ENCODE measurements at regions not wholly inside any gene's neighbourhood (a gene's known extent, or its start where the extent isn't known, plus 50 kb on each side); places are given as distances from the start of the nearest gene placed in this dataset.

DNA sequence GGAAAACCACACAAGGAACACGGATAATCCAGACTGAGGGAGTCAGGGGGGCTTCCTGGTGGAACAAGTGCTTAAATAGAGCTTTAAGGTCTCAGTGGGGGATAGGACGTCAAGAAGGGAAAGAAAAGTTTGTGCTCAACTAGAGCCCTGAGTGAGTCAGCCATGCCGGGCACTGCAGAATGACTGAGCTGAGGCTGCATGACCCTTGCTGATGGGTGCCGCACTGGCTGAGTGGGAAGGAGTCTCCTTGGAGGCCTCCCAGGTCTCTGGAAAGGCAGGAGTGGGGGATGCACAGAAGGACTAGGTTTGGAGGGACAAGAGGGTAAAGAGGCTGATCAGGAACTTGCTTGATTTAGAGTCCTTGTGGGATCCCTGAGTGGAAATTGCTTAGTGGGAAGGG lies 150.3 kb downstream of the RPLP1 start:
- H3K27ac ChIP-seq, result peak overlapping the region; percentile 96

DNA sequence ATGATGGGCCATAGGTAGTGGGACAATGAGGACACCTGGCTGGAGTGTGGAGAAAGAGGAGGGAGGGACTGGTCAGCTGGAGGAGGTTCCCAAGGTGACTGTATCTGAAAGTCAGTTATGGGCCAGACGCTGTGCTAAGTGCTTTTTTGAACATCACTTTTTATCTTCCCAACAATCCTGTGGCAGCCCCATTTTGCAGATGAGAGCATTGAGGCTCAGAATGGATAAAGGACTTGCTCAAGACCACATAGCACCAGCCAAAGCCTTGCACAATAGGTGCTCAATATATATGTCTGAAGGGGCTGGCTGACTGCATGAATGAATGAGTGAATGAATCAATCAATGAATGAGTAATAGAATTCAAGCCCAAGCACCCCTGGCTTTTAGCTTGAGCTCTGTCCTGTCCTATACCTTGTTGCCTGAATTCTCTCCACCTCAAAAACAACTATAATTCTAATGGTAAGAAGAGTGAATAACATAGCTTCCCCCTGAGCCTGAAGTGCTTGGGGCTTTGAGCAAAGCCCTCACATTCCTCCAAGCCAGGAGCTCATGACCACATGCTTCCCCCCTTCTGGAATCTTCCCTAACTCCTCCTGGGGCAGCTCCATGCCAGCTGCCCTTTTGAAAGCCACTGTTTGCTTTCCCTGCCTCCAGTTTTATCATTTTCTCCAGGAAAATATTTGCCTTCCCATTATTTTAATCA lies 150.9 kb downstream of the RPLP1 start:
- peak overlapping the region; percentile 96 for H3K27ac ChIP-seq
- TF ChIP-seq, protein P1, sequence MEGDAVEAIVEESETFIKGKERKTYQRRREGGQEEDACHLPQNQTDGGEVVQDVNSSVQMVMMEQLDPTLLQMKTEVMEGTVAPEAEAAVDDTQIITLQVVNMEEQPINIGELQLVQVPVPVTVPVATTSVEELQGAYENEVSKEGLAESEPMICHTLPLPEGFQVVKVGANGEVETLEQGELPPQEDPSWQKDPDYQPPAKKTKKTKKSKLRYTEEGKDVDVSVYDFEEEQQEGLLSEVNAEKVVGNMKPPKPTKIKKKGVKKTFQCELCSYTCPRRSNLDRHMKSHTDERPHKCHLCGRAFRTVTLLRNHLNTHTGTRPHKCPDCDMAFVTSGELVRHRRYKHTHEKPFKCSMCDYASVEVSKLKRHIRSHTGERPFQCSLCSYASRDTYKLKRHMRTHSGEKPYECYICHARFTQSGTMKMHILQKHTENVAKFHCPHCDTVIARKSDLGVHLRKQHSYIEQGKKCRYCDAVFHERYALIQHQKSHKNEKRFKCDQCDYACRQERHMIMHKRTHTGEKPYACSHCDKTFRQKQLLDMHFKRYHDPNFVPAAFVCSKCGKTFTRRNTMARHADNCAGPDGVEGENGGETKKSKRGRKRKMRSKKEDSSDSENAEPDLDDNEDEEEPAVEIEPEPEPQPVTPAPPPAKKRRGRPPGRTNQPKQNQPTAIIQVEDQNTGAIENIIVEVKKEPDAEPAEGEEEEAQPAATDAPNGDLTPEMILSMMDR (IDR thresholded peaks at IDR 0.05), result no peak
- no peak for TF ChIP-seq ZFX (IDR thresholded peaks at IDR 0.05; ENCODE audit: borderline replicate concordance)

More for the DNA sequence above, 150.3 kb downstream of the RPLP1 start:
- TF ChIP-seq, protein P1 (IDR thresholded peaks at IDR 0.05), result no peak
- TF ChIP-seq ZFX (IDR thresholded peaks at IDR 0.05; ENCODE audit: borderline replicate concordance), result no peak

DNA sequence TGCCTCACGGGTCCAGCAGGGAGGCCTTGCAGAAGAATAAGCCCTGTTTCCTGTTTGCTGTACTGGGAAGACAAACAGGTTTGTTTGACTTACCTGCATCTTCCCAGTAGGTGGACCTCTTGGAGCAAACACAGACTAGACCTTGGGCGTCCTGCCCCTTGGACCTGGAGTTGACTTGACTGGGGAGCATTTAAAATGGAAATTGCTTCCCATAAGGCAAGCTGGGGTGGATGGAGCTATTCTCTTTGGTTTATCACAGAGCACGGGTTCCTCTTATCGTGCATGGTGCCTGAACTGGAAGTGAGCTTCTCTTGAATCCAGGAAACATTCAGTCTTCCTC lies 151.4 kb downstream of the RPLP1 start:
- TF ChIP-seq, protein P1 (IDR thresholded peaks at IDR 0.05), result peak; percentile 63
- TF ChIP-seq ZFX (IDR thresholded peaks at IDR 0.05; ENCODE audit: borderline replicate concordance), result no peak
- H3K27ac ChIP-seq, result peak overlapping the region; percentile 96

DNA sequence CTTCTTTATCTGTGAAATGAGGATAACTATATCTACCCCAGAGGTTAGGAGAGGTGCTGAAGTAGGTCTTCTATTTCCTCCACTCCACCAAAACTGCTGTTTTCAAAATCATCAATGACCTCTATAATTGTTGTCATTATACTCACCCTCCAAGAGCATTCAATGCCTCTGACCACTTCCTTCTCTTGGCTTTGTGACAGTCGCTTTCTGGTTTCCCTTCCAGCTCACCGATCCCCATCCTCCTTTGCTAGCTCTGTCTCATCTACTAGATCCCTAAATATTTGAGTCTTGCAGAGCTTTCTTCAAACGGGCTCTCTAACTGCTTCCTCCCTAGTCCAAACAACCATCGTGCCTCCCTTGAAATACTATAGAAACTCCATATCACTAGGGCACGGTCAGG lies 153.5 kb downstream of the RPLP1 start:
- TF ChIP-seq, protein P1 (IDR thresholded peaks at IDR 0.05), result no peak
- TF ChIP-seq ZFX (IDR thresholded peaks at IDR 0.05; ENCODE audit: borderline replicate concordance), result no peak
- no peak overlapping the region for H3K27ac ChIP-seq

DNA sequence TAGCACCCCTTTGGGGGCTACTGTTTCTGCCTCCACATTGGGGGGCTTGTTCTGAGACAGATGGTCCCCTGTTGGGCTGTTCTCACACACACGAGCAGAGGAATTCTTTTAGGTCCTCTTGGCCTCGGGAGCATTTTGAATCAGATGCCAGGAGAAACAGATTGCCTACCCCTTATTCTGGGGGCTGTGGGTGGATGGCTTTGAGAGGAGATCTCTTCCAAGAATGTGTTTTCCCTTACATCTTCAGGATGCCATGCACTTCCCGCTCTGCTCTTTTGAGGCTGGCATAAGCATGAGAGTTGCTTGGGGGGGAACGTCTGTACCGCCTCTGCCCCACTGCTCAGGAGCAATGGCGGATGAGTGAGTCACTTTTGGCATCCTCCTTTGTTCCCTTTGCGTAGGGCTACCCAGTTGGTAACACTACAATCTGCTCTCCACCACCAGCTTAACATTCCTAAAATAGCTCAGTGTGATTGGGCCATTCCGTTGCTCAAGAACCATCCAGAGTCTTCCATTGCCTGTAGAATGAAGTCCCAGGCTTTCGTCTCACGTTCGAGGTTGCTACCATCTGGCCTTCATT lies 154.4 kb downstream of the RPLP1 start:
- TF ChIP-seq, protein P1 (IDR thresholded peaks at IDR 0.05), result no peak
- H3K27ac ChIP-seq, result no peak overlapping the region

DNA sequence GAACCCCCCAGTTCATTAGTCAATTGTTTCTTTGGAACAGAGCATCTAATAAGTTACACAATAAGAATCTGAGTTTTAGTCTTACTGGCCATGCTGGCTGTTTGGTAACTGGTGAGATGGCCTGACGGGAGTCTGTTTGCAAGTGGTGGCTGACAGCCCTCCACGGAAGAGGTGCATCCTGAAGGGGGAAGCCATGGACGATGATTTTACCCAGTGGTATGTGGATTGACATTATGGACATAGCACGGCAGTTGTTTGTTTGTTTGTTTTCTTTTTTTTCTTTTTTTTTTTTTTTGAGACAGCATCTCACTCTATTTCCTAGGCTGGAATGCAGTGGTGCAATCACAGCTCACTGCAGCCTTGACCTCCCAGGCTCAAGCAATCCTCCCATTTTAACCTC lies 156.0 kb downstream of the RPLP1 start:
- H3K27ac ChIP-seq, result no peak overlapping the region
- no peak for TF ChIP-seq ZFX (IDR thresholded peaks at IDR 0.05; ENCODE audit: borderline replicate concordance)
- TF ChIP-seq, protein P1 (IDR thresholded peaks at IDR 0.05), result no peak

DNA sequence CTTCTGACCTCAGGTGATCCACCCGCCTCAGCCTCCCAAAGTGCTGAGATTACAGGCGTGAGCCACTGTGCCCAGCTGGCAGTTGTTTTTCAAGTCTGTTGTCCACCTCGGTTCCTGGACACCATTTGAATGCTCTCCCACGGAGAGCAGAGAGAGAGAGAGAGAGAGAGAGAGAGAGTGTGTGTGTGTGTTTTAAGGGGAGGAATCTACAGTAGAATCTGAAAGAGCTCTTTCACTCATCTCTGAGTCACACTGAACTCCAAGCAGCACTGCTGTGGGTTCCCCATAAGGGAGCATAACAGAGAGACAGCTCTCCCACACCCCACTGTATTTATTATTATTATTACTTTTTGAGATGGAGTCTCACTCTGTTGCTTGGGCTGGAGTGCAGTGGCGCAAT lies 156.6 kb downstream of the RPLP1 start:
- H3K27ac ChIP-seq, result no peak overlapping the region
- TF ChIP-seq, protein P1 (IDR thresholded peaks at IDR 0.05), result no peak
- no peak for TF ChIP-seq ZFX (IDR thresholded peaks at IDR 0.05; ENCODE audit: borderline replicate concordance)

Data from 22Rv1 (cell line).